Fibroblast of lung (primary cell): ENCODE measurements at regions not wholly inside any gene's neighbourhood (a gene's known extent, or its start where the extent isn't known, plus 50 kb on each side); places are given as distances from the start of the nearest gene placed in this dataset.

Experiments
- DNase-seq, 2 donors: peaks; one replicate each; pipeline versions ENCODE4 v3.0.0 to v3.0.0-alpha.2; 2010; ENCODE audit warnings: low read depth in 2 of 2
- H2AFZ ChIP-seq: 2 replicates; pipeline ENCODE4 v1.5.1; 2012; ENCODE audit warnings: low read length, control low read depth, inconsistent platforms
- H3K27ac ChIP-seq: 2 replicates; pipeline ENCODE4 v1.5.1; 2011; ENCODE audit warnings: low read length, control low read depth; ENCODE audit not compliant: insufficient read depth
- H3K27me3 ChIP-seq: 2 replicates; pipeline ENCODE4 v1.5.1; 2011; ENCODE audit warnings: mild to moderate bottlenecking, low read length; ENCODE audit not compliant: control insufficient read depth, insufficient read depth
- H3K36me3 ChIP-seq: 2 replicates; pipeline ENCODE4 v1.5.1; 2011; ENCODE audit warnings: low read length; ENCODE audit not compliant: control insufficient read depth, insufficient read depth
- H3K4me1 ChIP-seq: 2 replicates; pipeline ENCODE4 v1.5.1; 2011; ENCODE audit warnings: low read length; ENCODE audit not compliant: control insufficient read depth, insufficient read depth; ENCODE audit errors: extremely low read depth
- H3K4me2 ChIP-seq: 2 replicates; pipeline ENCODE4 v1.5.1; 2011; ENCODE audit warnings: low read length, control low read depth; ENCODE audit not compliant: insufficient read depth; ENCODE audit errors: extremely low read depth
- H3K4me3 ChIP-seq, 4 experiments: fragments of 200-600 bp in 1 of 4; sonication (generic) in 1 of 4; replicated peaks in 1 of 4; 2 replicates each; pipeline ENCODE4 v1.5.1; 2011 to 2016; ENCODE audit warnings: low read length in 4 of 4, low read depth in 3 of 4, mild to moderate bottlenecking in 3 of 4, control low read depth in 2 of 4, inconsistent platforms in 1 of 4, mixed read lengths in 1 of 4; ENCODE audit not compliant: insufficient read depth in 1 of 4; ENCODE audit errors: control extremely low read depth in 1 of 4
- H3K79me2 ChIP-seq: 2 replicates; pipeline ENCODE4 v1.5.1; 2012; ENCODE audit warnings: mild to moderate bottlenecking, low read length, inconsistent platforms; ENCODE audit not compliant: control insufficient read depth, insufficient read depth
- H3K9ac ChIP-seq: 2 replicates; pipeline ENCODE4 v1.5.1; 2011; ENCODE audit warnings: mild to moderate bottlenecking, low read length, control low read depth; ENCODE audit not compliant: insufficient read depth
- H3K9me3 ChIP-seq: 2 replicates; pipeline ENCODE4 v1.5.1; 2012; ENCODE audit warnings: low read depth, low read length; ENCODE audit not compliant: control insufficient read depth, insufficient read depth
- H4K20me1 ChIP-seq: 2 replicates; pipeline ENCODE4 v1.5.1; 2011; ENCODE audit warnings: low read length; ENCODE audit not compliant: control insufficient read depth, insufficient read depth; ENCODE audit errors: extremely low read depth
- EZH2 ChIP-seq: IDR thresholded peaks from 2 replicates; pipeline ENCODE4 v1.5.1; 2012; ENCODE audit warnings: low read length, control low read depth, mild to moderate bottlenecking; ENCODE audit errors: missing control alignments
- TF ChIP-seq, protein P1 (sequence below), 2 donors: IDR thresholded peaks in 1 of 2; conservative IDR thresholded peaks in 1 of 2; 1 replicate in 1 of 2; 2 replicates in 1 of 2; pipeline ENCODE4 v1.5.1; 2011 to 2012; ENCODE audit warnings: low read length in 2 of 2, control low read depth in 1 of 2, inconsistent platforms in 1 of 2, low read depth in 1 of 2, mild to moderate bottlenecking in 1 of 2

DNA sequence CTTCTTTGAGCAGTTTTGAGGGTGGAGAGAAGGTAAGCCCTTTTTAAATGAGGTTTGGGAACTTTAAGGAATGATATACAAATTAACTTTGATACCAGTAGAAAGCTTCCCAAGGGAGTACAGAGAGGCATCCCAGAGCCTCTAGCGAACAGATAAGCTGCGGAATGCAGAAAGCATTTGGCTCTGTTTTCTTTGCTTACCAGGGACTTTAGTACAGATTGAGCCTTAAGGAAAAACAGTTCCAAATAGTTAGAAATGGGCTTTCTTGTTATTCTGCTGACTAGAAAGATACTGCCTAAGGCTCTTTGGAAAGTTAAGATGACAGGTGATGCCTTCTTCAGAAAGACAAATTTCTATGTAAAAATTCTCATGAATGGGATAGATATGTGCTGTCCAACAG lies 261.7 kb upstream of the FOXN3 start:
- Histone ChIP-seq H3K36me3 (no peaks in the 10 kb centered on the region), H2AFZ (no peak overlapping the region), H3K4me1 (no peaks in the 10 kb centered on the region), H3K4me3 (no peak overlapping the region), H3K4me2 (no peak overlapping the region), H3K9me3 (no peaks in the 10 kb centered on the region), H3K9ac (no peak overlapping the region), H3K79me2 (no peaks in the 10 kb centered on the region), H3K27me3 (no peaks in the 10 kb centered on the region), H3K27ac (no peak overlapping the region), H4K20me1 (no peaks in the 10 kb centered on the region)
- no peak for TF ChIP-seq EZH2
- TF ChIP-seq, protein P1, sequence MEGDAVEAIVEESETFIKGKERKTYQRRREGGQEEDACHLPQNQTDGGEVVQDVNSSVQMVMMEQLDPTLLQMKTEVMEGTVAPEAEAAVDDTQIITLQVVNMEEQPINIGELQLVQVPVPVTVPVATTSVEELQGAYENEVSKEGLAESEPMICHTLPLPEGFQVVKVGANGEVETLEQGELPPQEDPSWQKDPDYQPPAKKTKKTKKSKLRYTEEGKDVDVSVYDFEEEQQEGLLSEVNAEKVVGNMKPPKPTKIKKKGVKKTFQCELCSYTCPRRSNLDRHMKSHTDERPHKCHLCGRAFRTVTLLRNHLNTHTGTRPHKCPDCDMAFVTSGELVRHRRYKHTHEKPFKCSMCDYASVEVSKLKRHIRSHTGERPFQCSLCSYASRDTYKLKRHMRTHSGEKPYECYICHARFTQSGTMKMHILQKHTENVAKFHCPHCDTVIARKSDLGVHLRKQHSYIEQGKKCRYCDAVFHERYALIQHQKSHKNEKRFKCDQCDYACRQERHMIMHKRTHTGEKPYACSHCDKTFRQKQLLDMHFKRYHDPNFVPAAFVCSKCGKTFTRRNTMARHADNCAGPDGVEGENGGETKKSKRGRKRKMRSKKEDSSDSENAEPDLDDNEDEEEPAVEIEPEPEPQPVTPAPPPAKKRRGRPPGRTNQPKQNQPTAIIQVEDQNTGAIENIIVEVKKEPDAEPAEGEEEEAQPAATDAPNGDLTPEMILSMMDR (conservative IDR thresholded peaks at IDR 0.05 in 1 of 2, IDR thresholded peaks at IDR 0.05 in 1 of 2; ENCODE audit: low read depth in 1 of 2, low read length in 2 of 2): no peak
- DNase-seq: no peak

DNA sequence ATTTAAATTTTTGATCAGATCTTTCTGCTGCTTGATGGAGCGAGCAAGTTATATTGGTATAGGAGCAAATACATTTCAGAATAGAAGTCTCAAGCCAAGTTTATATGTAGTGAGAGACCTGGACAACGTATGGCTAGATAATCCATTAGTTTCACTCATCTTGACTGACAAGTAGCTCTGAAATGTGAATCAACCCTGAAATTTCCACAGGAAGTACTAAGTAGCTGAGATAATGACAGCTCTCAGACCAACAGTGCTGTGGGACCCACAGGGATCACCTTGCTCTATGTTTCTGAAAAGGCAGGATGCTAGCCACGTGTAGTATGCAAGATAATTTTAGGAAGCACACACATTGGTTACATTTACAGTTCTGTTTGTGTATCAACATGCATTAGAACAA lies 258.6 kb upstream of the FOXN3 start:
- no peaks in the 10 kb centered on the region for H4K20me1 ChIP-seq
- H3K79me2 ChIP-seq: no peaks in the 10 kb centered on the region
- H3K4me1 ChIP-seq: no peaks in the 10 kb centered on the region
- no peaks in the 10 kb centered on the region for H3K36me3 ChIP-seq
- no peaks in the 10 kb centered on the region for H3K27me3 ChIP-seq
- H3K4me3 ChIP-seq: no peak overlapping the region
- TF ChIP-seq, protein P1 (conservative IDR thresholded peaks at IDR 0.05 in 1 of 2, IDR thresholded peaks at IDR 0.05 in 1 of 2; ENCODE audit: low read depth in 1 of 2, low read length in 2 of 2): no peak
- no peak for TF ChIP-seq EZH2
- no peak overlapping the region for H2AFZ ChIP-seq
- no peak overlapping the region for H3K27ac ChIP-seq
- no peak overlapping the region for H3K4me2 ChIP-seq
- DNase-seq: no peak
- H3K9me3 ChIP-seq: no peaks in the 10 kb centered on the region
- H3K9ac ChIP-seq: no peak overlapping the region

DNA sequence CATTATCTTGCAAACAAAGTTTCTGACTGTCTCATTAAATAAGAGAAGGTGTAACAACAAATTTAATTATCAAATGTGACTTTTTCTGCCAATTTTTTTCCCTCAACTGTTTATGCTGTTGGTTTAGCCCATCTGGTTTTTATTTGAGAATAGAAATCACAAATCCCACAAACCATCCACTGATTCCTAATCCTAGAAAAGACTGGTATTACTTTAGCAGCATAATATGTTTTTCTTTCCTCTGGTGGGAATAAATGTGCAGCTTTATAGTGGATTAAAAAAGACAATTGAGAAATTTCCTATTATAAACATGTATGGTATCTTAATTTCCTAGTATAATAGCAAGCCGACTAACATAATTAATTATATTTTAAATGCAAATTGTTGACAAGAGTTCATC lies 257.9 kb upstream of the FOXN3 start:
- H3K9me3 ChIP-seq: no peaks in the 10 kb centered on the region
- no peak for DNase-seq
- no peaks in the 10 kb centered on the region for H3K27me3 ChIP-seq
- H3K79me2 ChIP-seq: no peaks in the 10 kb centered on the region
- H3K36me3 ChIP-seq: no peaks in the 10 kb centered on the region
- no peaks in the 10 kb centered on the region for H3K4me1 ChIP-seq
- no peak overlapping the region for H3K4me2 ChIP-seq
- no peaks in the 10 kb centered on the region for H4K20me1 ChIP-seq
- H2AFZ ChIP-seq: no peak overlapping the region
- H3K4me3 ChIP-seq: no peak overlapping the region
- H3K27ac ChIP-seq: no peak overlapping the region
- TF ChIP-seq, protein P1 (conservative IDR thresholded peaks at IDR 0.05 in 1 of 2, IDR thresholded peaks at IDR 0.05 in 1 of 2; ENCODE audit: low read depth in 1 of 2, low read length in 2 of 2): no peak
- TF ChIP-seq EZH2: no peak
- H3K9ac ChIP-seq: no peak overlapping the region
